Left ventricle myocardium inferior (tissue), 1 donor: ENCODE measurements at regions not wholly inside any gene's neighbourhood (a gene's known extent, or its start where the extent isn't known, plus 50 kb on each side); places are given as distances from the start of the nearest gene placed in this dataset.
"Not testable (repeated sequence)": the region's sequence is repeated elsewhere in the genome, so short reads cannot be mapped to it uniquely, and the experiment has no call there.

Experiments
- DNase-seq: peaks from one replicate; pipeline ENCODE4 v3.0.0-alpha.2; 2020
- H3K27ac ChIP-seq: fragments of 200-600 bp; replicated peaks from 2 replicates; pipeline ENCODE4 v1.8.0; 2021
- H3K27me3 ChIP-seq: fragments of 200-600 bp; 2 replicates; pipeline ENCODE4 v1.8.0; 2021; ENCODE audit warnings: low read depth
- H3K36me3 ChIP-seq: fragments of 200-600 bp; 2 replicates; pipeline ENCODE4 v1.8.0; 2021
- H3K4me1 ChIP-seq: fragments of 200-600 bp; 2 replicates; pipeline ENCODE4 v1.8.0; 2021
- H3K4me3 ChIP-seq: fragments of 200-600 bp; 2 replicates; pipeline ENCODE4 v1.8.0; 2021; ENCODE audit warnings: mild to moderate bottlenecking, moderate library complexity
- H3K9me3 ChIP-seq: fragments of 200-600 bp; replicated peaks from 2 replicates; pipeline ENCODE4 v1.8.0; 2021
- CTCF ChIP-seq: fragments of 200-600 bp; IDR thresholded peaks from 2 replicates; pipeline ENCODE4 v1.8.0; 2021; ENCODE audit warnings: antibody characterized with exemption, mild to moderate bottlenecking, borderline replicate concordance
- intact Hi-C: fragments of 100-400 bp; cut with micrococcal nuclease; formaldehyde crosslinking; loops from one replicate; pipeline ENCODE4 v1.11.0; 2022
- donor health status: DM: no; HTN: yes; CAD: no; lungs with severe emphysema.

GRCh38 chr4:144831971-144832370 lies 186.0 kb downstream of the HHIP start:
- Histone ChIP-seq H3K27me3 (no peaks in the 10 kb centered on the region), H3K9me3 (no peaks in the 10 kb centered on the region), H3K4me3 (no peak overlapping the region), H3K36me3 (no peaks in the 10 kb centered on the region), H3K4me1 (no peaks in the 10 kb centered on the region), H3K27ac (no peak overlapping the region)
- intact Hi-C loops = no loop called here
- DNase-seq = no peak
- TF ChIP-seq CTCF = no peak

GRCh38 chr4:144845411-144845810 lies 199.5 kb downstream of the HHIP start:
- TF ChIP-seq CTCF = no peak
- intact Hi-C loops = no loop called here
- Histone ChIP-seq H3K36me3 (no peaks in the 10 kb centered on the region), H3K27ac (no peak overlapping the region), H3K4me1 (no peaks in the 10 kb centered on the region), H3K9me3 (peaks cover 36% of the 10 kb centered on the region), H3K27me3 (no peaks in the 10 kb centered on the region), H3K4me3 (no peak overlapping the region)
- DNase-seq = no peak

- Histone ChIP-seq H3K9me3 (peaks cover 5% of the 10 kb centered on the region), H3K4me1 (no peaks in the 10 kb centered on the region), H3K4me3 (no peak overlapping the region), H3K27ac (no peak overlapping the region), H3K36me3 (no peaks in the 10 kb centered on the region), H3K27me3 (no peaks in the 10 kb centered on the region)
- intact Hi-C loops = no loop called here
- no peak for DNase-seq
- no peak for TF ChIP-seq CTCF
These were observed 206.0 kb downstream of the HHIP start for GRCh38 chr4:144851948-144852347.

- Histone ChIP-seq H3K4me3 (no peak overlapping the region), H3K4me1 (no peaks in the 10 kb centered on the region), H3K36me3 (no peaks in the 10 kb centered on the region), H3K27ac (no peak overlapping the region), H3K27me3 (no peaks in the 10 kb centered on the region), H3K9me3 (peaks cover 32% of the 10 kb centered on the region)
- DNase-seq = no peak
- TF ChIP-seq CTCF = no peak
- intact Hi-C loops = no loop called here
These were observed 215.5 kb downstream of the HHIP start for GRCh38 chr4:144861471-144861870.

GRCh38 chr4:144862210-144862609 lies 216.3 kb downstream of the HHIP start:
- H3K4me1 ChIP-seq = no peaks in the 10 kb centered on the region
- H3K36me3 ChIP-seq = no peaks in the 10 kb centered on the region
- no peak for DNase-seq
- intact Hi-C loops = no loop called here
- TF ChIP-seq CTCF = no peak
- no peak overlapping the region for H3K27ac ChIP-seq
- peaks cover 39% of the 10 kb centered on the region for H3K9me3 ChIP-seq
- H3K27me3 ChIP-seq = no peaks in the 10 kb centered on the region
- H3K4me3 ChIP-seq = no peak overlapping the region

- peaks cover 28% of the 10 kb centered on the region for H3K9me3 ChIP-seq
- intact Hi-C loops, H3K36me3 ChIP-seq, H3K4me3 ChIP-seq, H3K4me1 ChIP-seq, DNase-seq, H3K27ac ChIP-seq, H3K27me3 ChIP-seq: not testable (repeated sequence)
These were observed 218.9 kb downstream of the HHIP start for GRCh38 chr4:144864891-144865290.
